GM19467 (cell line): ENCODE measurements at regions not wholly inside any gene's neighbourhood (a gene's known extent, or its start where the extent isn't known, plus 50 kb on each side); places are given as distances from the start of the nearest gene placed in this dataset.
"Not testable (repeated sequence)": the region's sequence is repeated elsewhere in the genome, so short reads cannot be mapped to it uniquely, and the experiment has no call there.

ENCODE experiments used
- ATAC-seq: cut with Tn5 transposase; IDR thresholded peaks from one replicate; pipeline ENCODE4 v1.9.1; 2021; ENCODE audit warnings: mild to moderate bottlenecking, moderate library complexity; ENCODE audit not compliant: unreplicated experiment

GRCh38 chr1:4164965-4165364, 264.9 kb upstream of the C1orf174 start:
- ATAC-seq = no peak

DNA sequence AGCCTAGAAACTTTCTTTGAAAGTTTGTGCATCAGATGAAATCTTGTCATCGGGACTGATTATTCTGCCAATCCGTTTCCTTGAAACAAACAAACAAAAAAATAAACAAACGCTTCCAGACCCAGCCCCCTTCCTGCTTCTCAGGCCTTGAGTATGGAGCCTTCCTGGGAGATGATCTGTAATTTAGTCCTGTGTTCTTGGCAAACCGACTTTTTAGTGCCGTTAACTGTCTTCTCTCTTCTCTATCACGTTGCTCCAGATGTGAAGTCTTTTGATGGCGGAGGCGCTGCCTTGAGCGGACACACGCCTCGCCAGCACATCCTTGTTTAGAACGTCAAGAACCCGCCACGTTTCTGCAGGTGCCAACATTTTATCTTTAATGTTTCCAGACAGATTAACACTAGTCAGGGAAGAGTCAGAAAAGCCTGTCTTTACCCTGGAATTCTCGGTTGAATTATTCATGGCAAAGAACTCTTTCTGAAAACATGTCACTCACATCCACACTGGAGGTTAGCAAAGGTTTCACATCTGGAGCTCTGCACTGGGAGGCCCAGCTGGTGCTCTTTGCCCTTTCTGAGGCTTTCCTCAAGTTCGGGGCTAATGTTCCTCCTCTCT, 265.7 kb upstream of the C1orf174 start:
- no peak for ATAC-seq

DNA sequence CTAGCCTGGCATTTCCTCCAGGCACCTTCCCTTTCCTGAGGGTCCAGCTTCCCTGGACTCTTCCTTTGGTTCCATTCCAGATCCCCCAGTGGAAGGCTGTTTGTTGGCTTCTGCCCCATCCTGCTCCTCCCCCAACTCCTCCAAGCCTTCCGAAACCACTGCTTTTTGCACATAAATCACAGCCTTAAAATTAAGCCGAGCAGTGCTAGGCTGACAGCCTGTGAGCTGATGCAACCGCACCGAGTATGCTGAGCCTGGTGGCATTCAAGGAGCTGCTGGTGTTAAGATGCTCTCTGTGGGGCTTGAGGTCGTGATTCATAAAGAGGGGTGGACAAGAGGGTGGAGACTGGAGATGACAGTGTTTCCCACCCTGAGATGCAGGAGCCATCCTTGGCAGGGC, 266.6 kb upstream of the C1orf174 start:
- ATAC-seq = no peak

DNA sequence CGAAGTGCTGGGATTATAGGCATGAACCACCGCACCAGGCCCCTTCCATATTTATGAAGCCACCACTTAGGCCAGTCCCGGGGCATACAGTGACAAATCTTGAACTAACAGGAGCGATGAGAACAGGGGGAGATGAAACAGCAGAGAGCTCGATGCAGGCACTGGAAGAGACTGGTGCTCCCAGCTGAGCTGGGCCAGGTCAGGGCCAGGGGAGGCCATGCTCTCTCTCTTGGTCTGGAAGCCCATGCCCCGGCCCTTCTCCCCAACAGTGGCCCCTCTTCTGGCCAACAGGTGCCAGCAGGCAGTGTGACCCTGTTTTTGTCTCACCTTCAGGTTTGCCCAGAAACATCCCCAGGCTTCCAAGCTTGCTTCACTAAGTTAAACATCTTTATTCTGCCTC, 269.9 kb upstream of the C1orf174 start:
- no peak for ATAC-seq

GRCh38 chr1:4170548-4171340, 270.7 kb upstream of the C1orf174 start:
- no peak for ATAC-seq

- no peak for ATAC-seq
These were observed 271.7 kb upstream of the C1orf174 start for GRCh38 chr1:4171480-4172450.

DNA sequence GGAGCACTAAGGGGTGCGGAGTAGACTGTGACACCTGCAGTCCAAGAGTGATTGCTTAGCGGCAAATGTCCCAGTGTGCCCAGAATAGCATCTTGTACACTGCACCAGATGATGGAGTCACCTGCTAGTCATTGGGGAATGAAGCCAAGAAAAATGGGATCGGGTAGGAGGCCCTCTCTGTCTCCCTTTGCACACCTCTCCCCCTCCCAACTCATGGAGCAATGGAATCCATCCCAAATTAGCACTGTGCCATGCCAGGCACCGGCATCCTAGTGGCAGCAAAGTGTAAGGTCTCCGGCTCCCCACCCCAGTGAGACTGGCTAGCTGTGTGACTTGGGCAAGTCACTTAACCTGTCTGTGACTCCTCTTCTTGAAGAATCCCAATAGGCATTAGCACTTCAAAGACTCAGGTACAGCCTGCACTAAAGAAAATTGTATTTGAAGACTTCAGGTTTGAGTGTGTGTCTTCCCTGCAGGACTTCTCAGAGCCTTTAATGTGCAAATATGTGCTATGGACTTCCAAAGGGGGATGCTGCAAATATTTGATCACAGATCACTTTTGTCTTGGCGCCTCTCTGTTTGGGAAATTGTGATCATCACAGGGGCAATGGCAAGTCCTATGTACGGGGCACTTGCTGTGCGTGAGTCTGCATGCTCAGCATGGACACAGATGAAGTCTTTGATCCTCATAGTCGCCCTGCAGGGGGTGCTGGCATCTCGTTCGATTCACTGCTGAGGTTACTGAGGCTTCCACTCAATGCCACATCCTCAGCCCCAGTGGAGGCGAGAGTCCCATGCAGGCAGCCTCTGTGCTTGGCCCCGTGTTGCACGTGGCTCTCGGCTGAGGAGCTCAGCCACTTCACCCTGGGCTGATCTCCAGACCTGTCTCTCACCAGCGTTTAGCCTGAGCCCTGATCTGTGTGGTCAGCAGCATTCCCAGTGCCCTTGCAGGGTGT, 272.9 kb upstream of the C1orf174 start:
- no peak for ATAC-seq

DNA sequence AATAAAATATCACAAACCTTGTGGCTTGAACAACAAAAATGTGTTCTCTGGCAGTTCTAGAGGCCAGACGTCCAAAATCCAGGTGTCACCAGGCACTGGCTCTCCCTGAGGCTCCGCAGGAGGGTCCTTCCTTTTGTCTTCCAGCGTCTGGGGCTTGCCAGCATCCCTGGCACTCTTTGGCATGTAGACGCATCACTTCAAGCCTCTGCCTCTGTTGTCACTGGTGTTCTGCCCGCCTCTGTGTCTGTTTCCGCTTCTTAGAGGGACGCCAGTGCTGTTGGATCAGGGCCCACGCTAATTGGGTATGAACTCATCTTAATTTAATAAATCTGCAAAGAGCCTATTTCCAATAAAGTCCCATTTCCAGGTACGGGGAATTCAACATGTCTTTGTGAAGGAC, 273.7 kb upstream of the C1orf174 start:
- ATAC-seq = no peak

DNA sequence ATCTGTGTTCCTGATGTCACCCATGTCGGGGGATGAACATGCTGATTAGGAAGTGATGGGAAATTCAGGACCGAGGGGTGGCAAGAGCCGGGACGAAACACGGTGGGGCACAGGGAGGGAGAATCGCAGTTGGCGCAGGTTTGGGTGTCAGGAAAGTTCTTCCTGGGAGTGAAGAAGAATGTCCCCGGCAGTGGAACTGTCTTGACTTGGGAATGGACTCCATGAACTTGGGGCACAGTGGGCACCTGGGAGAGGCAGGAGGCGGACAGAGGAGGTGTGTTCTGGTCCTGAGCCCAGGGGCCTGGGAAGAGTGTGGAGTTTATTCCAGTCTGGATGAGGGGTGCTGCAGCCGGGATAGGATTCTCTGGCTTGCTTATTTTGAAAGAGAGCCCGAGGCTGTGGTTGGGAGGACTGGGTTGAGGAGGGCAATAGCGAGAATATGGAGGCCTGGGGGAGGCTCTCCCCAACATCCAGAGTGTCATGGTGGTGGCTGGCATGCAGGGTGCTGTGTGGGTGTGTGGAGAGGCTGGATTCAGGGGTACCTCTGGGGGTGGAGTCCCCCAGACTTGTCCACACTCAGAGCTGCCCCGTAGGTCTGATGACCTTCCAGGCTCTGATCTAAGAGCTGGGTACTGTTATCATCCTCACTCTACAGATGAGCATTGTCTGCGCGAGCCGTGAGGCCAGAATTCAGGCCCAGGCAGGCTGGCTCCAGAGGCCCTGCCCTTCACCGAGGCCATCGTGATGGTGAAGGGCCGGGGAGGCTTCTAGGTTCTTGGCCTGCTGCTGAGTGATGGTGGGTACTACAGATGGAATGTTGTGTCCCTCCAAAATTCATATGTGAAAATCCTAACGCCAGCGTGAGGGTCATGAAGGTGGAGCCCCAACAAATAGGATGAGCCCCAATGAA, 274.5 kb upstream of the C1orf174 start:
- ATAC-seq = no peak

- no peak for ATAC-seq
These were observed 275.7 kb upstream of the C1orf174 start for GRCh38 chr1:4175566-4176405.

DNA sequence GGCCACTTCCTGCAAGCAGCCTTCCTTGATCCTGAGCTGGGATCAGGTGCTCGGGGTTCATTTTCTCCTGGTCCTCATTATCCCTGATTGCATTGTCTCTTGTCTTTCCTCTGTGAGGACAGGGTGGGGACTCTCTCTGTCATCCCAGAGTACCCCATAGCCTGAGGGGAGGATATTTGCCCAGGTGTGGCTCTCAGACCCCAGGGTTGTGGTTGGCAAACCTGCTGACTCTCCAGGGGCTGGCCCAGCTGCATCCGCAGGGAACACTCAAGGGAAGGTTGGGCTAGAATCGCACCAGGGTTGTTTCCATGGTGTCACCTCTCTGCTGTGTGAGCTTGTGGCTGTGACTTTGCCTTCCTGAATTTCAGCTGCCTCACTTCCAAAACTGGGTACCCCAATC, 276.8 kb upstream of the C1orf174 start:
- no peak for ATAC-seq

GRCh38 chr1:4177425-4178150, 277.5 kb upstream of the C1orf174 start:
- ATAC-seq = no peak

DNA sequence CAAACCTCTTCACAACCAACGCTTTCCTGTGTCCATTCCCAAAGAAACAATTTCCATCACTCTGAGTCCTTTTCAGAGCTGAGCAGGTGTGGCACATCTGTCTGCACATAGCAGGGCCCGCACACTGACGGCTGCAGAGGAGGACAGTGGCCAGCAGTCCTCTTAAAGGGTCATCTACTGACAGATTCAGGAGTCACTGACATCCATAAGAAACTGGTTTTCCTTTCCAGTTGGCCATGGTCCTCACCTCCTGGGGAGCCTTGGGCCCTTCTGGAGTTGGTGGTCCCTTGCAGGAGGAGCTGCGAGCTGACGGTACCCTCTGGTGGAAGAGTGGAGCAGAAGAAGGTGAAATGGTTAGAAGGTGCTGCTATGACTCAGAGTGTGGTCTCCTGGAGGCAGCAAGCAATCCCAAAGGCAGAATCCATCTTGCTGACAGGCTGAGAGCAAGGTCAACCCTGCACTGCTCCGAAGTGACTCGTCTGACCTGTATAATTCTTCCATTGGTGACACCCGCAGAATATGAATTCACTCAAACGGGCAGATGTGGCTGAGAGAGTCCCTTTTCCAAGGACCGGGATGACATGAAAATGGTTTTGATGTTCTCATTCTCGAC, 278.5 kb upstream of the C1orf174 start:
- ATAC-seq = no peak

DNA sequence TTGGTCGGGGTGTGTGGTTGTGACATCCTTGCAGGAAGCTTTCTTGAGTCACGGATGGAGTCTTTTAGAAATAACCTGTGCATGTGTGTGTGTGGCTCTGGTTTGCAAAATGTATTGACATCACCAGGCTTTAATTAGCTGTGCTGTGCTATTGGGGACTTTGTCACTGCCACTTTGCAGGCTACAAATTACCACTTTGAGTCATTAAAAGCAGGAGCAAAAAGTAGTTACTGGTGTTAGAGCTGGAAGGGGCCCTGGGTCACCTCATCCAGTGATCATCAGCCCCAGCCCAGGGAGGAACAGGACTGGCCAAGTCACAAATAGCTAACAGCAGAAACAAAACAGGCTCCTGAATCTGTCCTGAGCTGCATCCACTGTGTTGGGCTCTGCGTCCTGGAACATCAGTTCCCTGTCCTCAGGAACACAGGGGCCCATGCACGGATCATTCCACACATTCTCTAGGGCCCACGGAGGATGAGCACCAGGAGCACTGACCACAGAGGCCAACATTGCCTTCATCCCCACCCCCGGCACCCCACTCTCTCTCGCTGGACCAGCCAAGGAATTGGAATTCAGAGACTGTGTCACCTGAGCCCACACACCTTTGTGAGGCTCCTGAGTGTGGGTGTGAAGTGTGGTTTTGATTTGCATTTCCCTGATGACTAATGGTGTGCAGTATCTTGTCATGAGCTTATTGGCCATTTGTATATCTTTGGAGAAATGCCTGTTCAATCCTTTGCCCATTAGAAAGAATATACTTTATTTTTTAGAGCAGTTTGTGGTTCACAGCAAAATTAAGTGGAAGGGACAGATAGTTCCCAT, 280.1 kb upstream of the C1orf174 start:
- ATAC-seq = no peak

GRCh38 chr1:4186486-4186885, 286.4 kb upstream of the C1orf174 start:
- not testable (repeated sequence) for ATAC-seq

DNA sequence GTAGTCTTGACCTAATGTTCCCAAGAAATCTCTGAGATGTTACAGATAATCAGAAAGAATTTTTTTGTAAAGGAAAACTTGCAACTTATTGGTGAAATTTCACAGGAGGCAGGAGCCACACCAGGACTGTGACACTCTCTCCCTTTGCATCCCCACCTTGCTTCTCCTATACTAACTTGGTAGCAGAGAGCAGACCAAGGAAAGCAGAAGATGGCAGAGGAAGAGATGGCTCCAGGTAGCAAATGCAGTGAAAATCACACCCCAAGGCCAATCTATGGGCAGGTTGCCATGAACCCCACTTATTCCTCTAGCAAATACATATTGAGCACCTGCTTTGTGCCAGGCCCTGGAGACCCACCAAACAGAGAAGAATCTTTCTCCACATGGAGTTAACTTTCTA, 303.4 kb upstream of the C1orf174 start:
- no peak for ATAC-seq
